ENCODE measurements at regions not wholly inside any gene's neighbourhood (a gene's known extent, or its start where the extent isn't known, plus 50 kb on each side); places are given as distances from the start of the nearest gene placed in this dataset.

DNA sequence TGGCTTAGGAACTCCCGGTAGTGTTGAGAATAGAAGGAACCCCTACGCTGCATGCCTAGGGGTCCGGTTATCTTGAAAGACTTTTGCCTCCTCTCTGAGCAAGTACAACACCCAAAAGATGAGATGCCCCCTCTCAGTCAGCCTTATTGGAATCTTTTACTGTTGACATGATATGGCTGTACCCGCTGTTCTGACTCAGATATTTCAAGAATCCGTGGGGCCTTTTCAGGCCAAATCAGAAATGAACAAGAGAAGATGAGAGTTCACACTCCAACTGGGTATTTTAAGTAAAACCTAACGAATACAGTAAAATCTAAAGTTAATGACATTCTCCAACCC lies 164.2 kb downstream of the PPIAL4G start:
- TF ChIP-seq, protein P1, sequence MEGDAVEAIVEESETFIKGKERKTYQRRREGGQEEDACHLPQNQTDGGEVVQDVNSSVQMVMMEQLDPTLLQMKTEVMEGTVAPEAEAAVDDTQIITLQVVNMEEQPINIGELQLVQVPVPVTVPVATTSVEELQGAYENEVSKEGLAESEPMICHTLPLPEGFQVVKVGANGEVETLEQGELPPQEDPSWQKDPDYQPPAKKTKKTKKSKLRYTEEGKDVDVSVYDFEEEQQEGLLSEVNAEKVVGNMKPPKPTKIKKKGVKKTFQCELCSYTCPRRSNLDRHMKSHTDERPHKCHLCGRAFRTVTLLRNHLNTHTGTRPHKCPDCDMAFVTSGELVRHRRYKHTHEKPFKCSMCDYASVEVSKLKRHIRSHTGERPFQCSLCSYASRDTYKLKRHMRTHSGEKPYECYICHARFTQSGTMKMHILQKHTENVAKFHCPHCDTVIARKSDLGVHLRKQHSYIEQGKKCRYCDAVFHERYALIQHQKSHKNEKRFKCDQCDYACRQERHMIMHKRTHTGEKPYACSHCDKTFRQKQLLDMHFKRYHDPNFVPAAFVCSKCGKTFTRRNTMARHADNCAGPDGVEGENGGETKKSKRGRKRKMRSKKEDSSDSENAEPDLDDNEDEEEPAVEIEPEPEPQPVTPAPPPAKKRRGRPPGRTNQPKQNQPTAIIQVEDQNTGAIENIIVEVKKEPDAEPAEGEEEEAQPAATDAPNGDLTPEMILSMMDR (conservative IDR thresholded peaks at IDR 0.05; ENCODE audit: low read depth, low read length), result no peak
- no peak for TF ChIP-seq EZH2 (IDR thresholded peaks at IDR 0.05; ENCODE audit: borderline replicate concordance, low read depth, low read length, poor library complexity, severe bottlenecking)
